Activated naive CD8-positive, alpha-beta T cell treated with anti-CD3 and anti-CD28 coated beads for 36 hours (primary cell): ENCODE measurements at regions not wholly inside any gene's neighbourhood (a gene's known extent, or its start where the extent isn't known, plus 50 kb on each side); places are given as distances from the start of the nearest gene placed in this dataset.

ENCODE experiments used
- DNase-seq: peaks from one replicate; pipeline ENCODE4 v3.0.0; 2021
- H3K27ac Mint-ChIP-seq: one replicate; pipeline ENCODE4 v1.8.0; 2022; ENCODE audit warnings: mild to moderate bottlenecking, moderate library complexity, mixed read lengths
- H3K27me3 Mint-ChIP-seq: one replicate; pipeline ENCODE4 v1.8.0; 2022; ENCODE audit warnings: mild to moderate bottlenecking, mixed read lengths
- H3K36me3 Mint-ChIP-seq: one replicate; pipeline ENCODE4 v1.8.0; 2021; ENCODE audit warnings: mild to moderate bottlenecking, mixed read lengths
- H3K4me1 Mint-ChIP-seq: one replicate; pipeline ENCODE4 v1.8.0; 2021; ENCODE audit warnings: mixed read lengths
- H3K4me3 Mint-ChIP-seq: one replicate; pipeline ENCODE4 v1.8.0; 2022; ENCODE audit warnings: mild to moderate bottlenecking, moderate library complexity, mixed read lengths
- H3K9me3 Mint-ChIP-seq: one replicate; pipeline ENCODE4 v1.8.0; 2022; ENCODE audit warnings: mixed read lengths

GRCh38 chr16:26342621-26343020 lies 650.9 kb downstream of the HS3ST4 start:
- H3K4me1 Mint-ChIP-seq = no peaks in the 10 kb centered on the region
- H3K27ac Mint-ChIP-seq = no peak overlapping the region
- H3K9me3 Mint-ChIP-seq = no peaks in the 10 kb centered on the region
- DNase-seq = no peak
- H3K27me3 Mint-ChIP-seq = peaks cover 4% of the 10 kb centered on the region
- H3K4me3 Mint-ChIP-seq = no peak overlapping the region
- H3K36me3 Mint-ChIP-seq = no peaks in the 10 kb centered on the region

- no peaks in the 10 kb centered on the region for H3K9me3 Mint-ChIP-seq
- H3K36me3 Mint-ChIP-seq = no peaks in the 10 kb centered on the region
- DNase-seq = no peak
- no peak overlapping the region for H3K4me3 Mint-ChIP-seq
- H3K4me1 Mint-ChIP-seq = no peaks in the 10 kb centered on the region
- H3K27ac Mint-ChIP-seq = no peak overlapping the region
- peaks cover 4% of the 10 kb centered on the region for H3K27me3 Mint-ChIP-seq
Observed at GRCh38 chr16:26344240-26344776, 652.5 kb downstream of the HS3ST4 start.

GRCh38 chr16:26344976-26345375 lies 653.2 kb downstream of the HS3ST4 start:
- Mint-ChIP-seq H3K27me3 (peaks cover 4% of the 10 kb centered on the region), H3K9me3 (no peaks in the 10 kb centered on the region), H3K36me3 (no peaks in the 10 kb centered on the region), H3K4me1 (no peaks in the 10 kb centered on the region), H3K4me3 (no peak overlapping the region), H3K27ac (no peak overlapping the region)
- no peak for DNase-seq

- peaks cover 4% of the 10 kb centered on the region for H3K27me3 Mint-ChIP-seq
- H3K27ac Mint-ChIP-seq = no peak overlapping the region
- no peak for DNase-seq
- H3K9me3 Mint-ChIP-seq = no peaks in the 10 kb centered on the region
- H3K4me3 Mint-ChIP-seq = no peak overlapping the region
- H3K4me1 Mint-ChIP-seq = no peaks in the 10 kb centered on the region
- no peaks in the 10 kb centered on the region for H3K36me3 Mint-ChIP-seq
Observed at GRCh38 chr16:26345966-26346365, 654.2 kb downstream of the HS3ST4 start.

- peaks cover 4% of the 10 kb centered on the region for H3K27me3 Mint-ChIP-seq
- no peak for DNase-seq
Observed at GRCh38 chr16:26348095-26348494, 656.3 kb downstream of the HS3ST4 start.

GRCh38 chr16:26360867-26361266 lies 669.1 kb downstream of the HS3ST4 start:
- Mint-ChIP-seq H3K36me3 (no peaks in the 10 kb centered on the region), H3K4me3 (no peak overlapping the region), H3K9me3 (peaks cover 4% of the 10 kb centered on the region), H3K4me1 (no peaks in the 10 kb centered on the region), H3K27me3 (peaks cover 15% of the 10 kb centered on the region), H3K27ac (no peak overlapping the region)
- DNase-seq = no peak

More at GRCh38 chr16:26348095-26348494, 656.3 kb downstream of the HS3ST4 start:
- Mint-ChIP-seq H3K4me3 (no peak overlapping the region), H3K36me3 (no peaks in the 10 kb centered on the region), H3K9me3 (no peaks in the 10 kb centered on the region), H3K27ac (no peak overlapping the region), H3K4me1 (no peaks in the 10 kb centered on the region)

- H3K4me1 Mint-ChIP-seq = no peaks in the 10 kb centered on the region
- H3K4me3 Mint-ChIP-seq = no peak overlapping the region
- no peak overlapping the region for H3K27ac Mint-ChIP-seq
- H3K9me3 Mint-ChIP-seq = no peaks in the 10 kb centered on the region
- H3K36me3 Mint-ChIP-seq = no peaks in the 10 kb centered on the region
- no peak for DNase-seq
- peaks cover 11% of the 10 kb centered on the region for H3K27me3 Mint-ChIP-seq
Observed at GRCh38 chr16:26363581-26363980, 671.8 kb downstream of the HS3ST4 start.

- H3K9me3 Mint-ChIP-seq = no peaks in the 10 kb centered on the region
- H3K4me1 Mint-ChIP-seq = no peaks in the 10 kb centered on the region
- H3K27me3 Mint-ChIP-seq = peaks cover 11% of the 10 kb centered on the region
- no peak overlapping the region for H3K4me3 Mint-ChIP-seq
- no peak for DNase-seq
- H3K27ac Mint-ChIP-seq = no peak overlapping the region
- no peaks in the 10 kb centered on the region for H3K36me3 Mint-ChIP-seq
Observed at GRCh38 chr16:26365161-26365940, 673.6 kb downstream of the HS3ST4 start.

- Mint-ChIP-seq H3K27me3 (no peaks in the 10 kb centered on the region), H3K9me3 (no peaks in the 10 kb centered on the region), H3K4me1 (no peaks in the 10 kb centered on the region), H3K27ac (no peak overlapping the region), H3K36me3 (no peaks in the 10 kb centered on the region), H3K4me3 (no peak overlapping the region)
- no peak for DNase-seq
Observed at GRCh38 chr16:26371349-26371869, 679.6 kb downstream of the HS3ST4 start.

- no peak overlapping the region for H3K4me3 Mint-ChIP-seq
- H3K9me3 Mint-ChIP-seq = no peaks in the 10 kb centered on the region
- H3K27me3 Mint-ChIP-seq = no peaks in the 10 kb centered on the region
- no peaks in the 10 kb centered on the region for H3K36me3 Mint-ChIP-seq
- DNase-seq = no peak
- no peak overlapping the region for H3K27ac Mint-ChIP-seq
- no peaks in the 10 kb centered on the region for H3K4me1 Mint-ChIP-seq
Observed at GRCh38 chr16:26374279-26374925, 682.6 kb downstream of the HS3ST4 start.

GRCh38 chr16:26382586-26382985 lies 684.1 kb upstream of the C16orf82 start:
- no peaks in the 10 kb centered on the region for H3K4me1 Mint-ChIP-seq
- no peak overlapping the region for H3K4me3 Mint-ChIP-seq
- no peaks in the 10 kb centered on the region for H3K36me3 Mint-ChIP-seq
- no peaks in the 10 kb centered on the region for H3K27me3 Mint-ChIP-seq
- H3K9me3 Mint-ChIP-seq = no peaks in the 10 kb centered on the region
- no peak overlapping the region for H3K27ac Mint-ChIP-seq
- DNase-seq = no peak

GRCh38 chr16:26386096-26386495 lies 680.6 kb upstream of the C16orf82 start:
- no peaks in the 10 kb centered on the region for H3K36me3 Mint-ChIP-seq
- peaks cover 5% of the 10 kb centered on the region for H3K27me3 Mint-ChIP-seq
- H3K9me3 Mint-ChIP-seq = no peaks in the 10 kb centered on the region
- no peak for DNase-seq
- no peak overlapping the region for H3K4me3 Mint-ChIP-seq
- H3K27ac Mint-ChIP-seq = no peak overlapping the region
- H3K4me1 Mint-ChIP-seq = no peaks in the 10 kb centered on the region

- DNase-seq = no peak
- Mint-ChIP-seq H3K4me3 (no peak overlapping the region), H3K36me3 (no peaks in the 10 kb centered on the region), H3K4me1 (no peaks in the 10 kb centered on the region), H3K27me3 (peaks cover 26% of the 10 kb centered on the region), H3K9me3 (peaks cover 4% of the 10 kb centered on the region), H3K27ac (no peak overlapping the region)
Observed at GRCh38 chr16:26391833-26392232, 674.9 kb upstream of the C16orf82 start.

- no peak overlapping the region for H3K4me3 Mint-ChIP-seq
- DNase-seq = no peak
- peaks cover 4% of the 10 kb centered on the region for H3K9me3 Mint-ChIP-seq
- no peaks in the 10 kb centered on the region for H3K4me1 Mint-ChIP-seq
- peaks cover 26% of the 10 kb centered on the region for H3K27me3 Mint-ChIP-seq
- no peaks in the 10 kb centered on the region for H3K36me3 Mint-ChIP-seq
- H3K27ac Mint-ChIP-seq = no peak overlapping the region
Observed at GRCh38 chr16:26394409-26394808, 672.3 kb upstream of the C16orf82 start.

GRCh38 chr16:26395700-26396099 lies 671.0 kb upstream of the C16orf82 start:
- peaks cover 21% of the 10 kb centered on the region for H3K27me3 Mint-ChIP-seq
- DNase-seq = no peak
- H3K27ac Mint-ChIP-seq = no peak overlapping the region
- H3K36me3 Mint-ChIP-seq = no peaks in the 10 kb centered on the region
- peaks cover 4% of the 10 kb centered on the region for H3K9me3 Mint-ChIP-seq
- H3K4me1 Mint-ChIP-seq = no peaks in the 10 kb centered on the region
- H3K4me3 Mint-ChIP-seq = no peak overlapping the region
